HCT116 (cell line): ENCODE measurements at regions not wholly inside any gene's neighbourhood (a gene's known extent, or its start where the extent isn't known, plus 50 kb on each side); places are given as distances from the start of the nearest gene placed in this dataset.

Source experiments
- ATAC-seq: fragments of 200-7000 bp; cut with Tn5 transposase; 2 replicates; pipeline ENCODE4 v1.9.1; 2020; ENCODE audit warnings: mild to moderate bottlenecking, moderate library complexity
- BruUV-seq: library from RNA; stranded (reverse); fragments of 400-500 nt; replicated peaks from 2 replicates; lab custom pipeline; 2021; lab: Mats Ljungman, UMichigan
- CTCF ChIA-PET: fragments of 300-600 bp; sonication (Branson Sonifier 250); formaldehyde crosslinking; loops from one replicate; lab custom pipeline; 2021; ENCODE audit warnings: antibody characterized with exemption; lab: Charles Lee
- POLR2A ChIA-PET: fragments of 300-600, 350-600 bp; sonication (Branson Sonifier 250); formaldehyde crosslinking; loops from one replicate; lab custom pipeline; 2021; ENCODE audit warnings: antibody characterized with exemption; lab: Charles Lee
- RAD21 ChIA-PET, 2 experiments: fragments of 300-600 bp; sonication (Branson Sonifier 250); formaldehyde crosslinking; loops; one replicate each; lab custom pipeline; 2023; ENCODE audit warnings: low total read pairs in 2 of 2; ENCODE audit not compliant: uncharacterized antibody in 2 of 2, unreplicated experiment in 2 of 2, low non-redundant PET in 1 of 2; lab: Charles Lee
- DNase-seq: peaks from one replicate; pipeline ENCODE4 v3.0.0-alpha.2; 2010; ENCODE audit warnings: low read depth, low spot score
- H2AFZ ChIP-seq: fragments of 200-600 bp; shearing (Covaris generic), sonication (generic); 2 replicates; pipeline ENCODE4 v1.6.1; 2017; ENCODE audit warnings: low read depth, mixed run types, mixed read lengths, antibody characterized with exemption, low read length; ENCODE audit not compliant: poor library complexity, severe bottlenecking
- H3K27ac ChIP-seq: 2 replicates; pipeline ENCODE4 v1.5.1; 2012; ENCODE audit warnings: low read depth, low read length
- H3K27me3 ChIP-seq: fragments of 200-600 bp; sonication (generic); 2 replicates; pipeline ENCODE4 v1.6.1; 2016; ENCODE audit warnings: mixed run types, low read length, mixed read lengths; ENCODE audit not compliant: insufficient read depth
- H3K36me3 ChIP-seq, 2 experiments: fragments of 200-500 bp in 1 of 2; fragments of 200-600 bp in 1 of 2; sonication (Bioruptor generic) in 1 of 2; sonication (generic) in 1 of 2; 2 replicates each; pipeline versions ENCODE4 v1.5.1 to v1.6.1; 2014 to 2016; ENCODE audit warnings: low read length in 2 of 2, inconsistent platforms in 1 of 2, mixed read lengths in 1 of 2, mixed run types in 1 of 2; ENCODE audit not compliant: insufficient read depth in 2 of 2, control insufficient read depth in 1 of 2
- H3K4me1 ChIP-seq, 2 experiments: fragments of 200-600 bp in 1 of 2; sonication (generic) in 1 of 2; 2 replicates each; pipeline versions ENCODE4 v1.5.1 to v1.6.1; 2012 to 2017; ENCODE audit warnings: low read length in 2 of 2, inconsistent platforms in 1 of 2, mild to moderate bottlenecking in 1 of 2, mixed read lengths in 1 of 2, mixed run types in 1 of 2, moderate library complexity in 1 of 2; ENCODE audit not compliant: insufficient read depth in 2 of 2, control insufficient read depth in 1 of 2
- H3K4me2 ChIP-seq: fragments of 200-600 bp; sonication (generic); 2 replicates; pipeline ENCODE4 v1.6.1; 2017; ENCODE audit warnings: mixed run types, low read length, mixed read lengths
- H3K4me3 ChIP-seq, 2 experiments: fragments of 200-600 bp in 1 of 2; sonication (generic) in 1 of 2; replicated peaks in 1 of 2; 2 replicates each; pipeline ENCODE4 v1.5.1; 2011 to 2016; ENCODE audit warnings: low read length in 2 of 2, control low read depth in 1 of 2, low read depth in 1 of 2, mild to moderate bottlenecking in 1 of 2, mixed read lengths in 1 of 2, mixed run types in 1 of 2
- H3K79me2 ChIP-seq: fragments of 200-600 bp; sonication (generic); 2 replicates; pipeline ENCODE4 v1.6.1; 2017; ENCODE audit warnings: mild to moderate bottlenecking, mixed run types, low read length, moderate library complexity, mixed read lengths; ENCODE audit not compliant: insufficient read depth
- H3K9ac ChIP-seq: fragments of 200-600 bp; sonication (generic); 2 replicates; pipeline ENCODE4 v1.6.1; 2016; ENCODE audit warnings: low read length, mixed read lengths
- H3K9me2 ChIP-seq: fragments of 200-600 bp; sonication (generic), shearing (Covaris generic); 2 replicates; pipeline ENCODE4 v1.6.1; 2017; ENCODE audit warnings: mixed run types, mild to moderate bottlenecking, moderate library complexity; ENCODE audit not compliant: insufficient read depth
- H3K9me3 ChIP-seq, 2 experiments: fragments of 200-500 bp in 1 of 2; fragments of 200-600 bp in 1 of 2; sonication (Bioruptor generic) in 1 of 2; sonication (generic) in 1 of 2; 2 replicates each; pipeline ENCODE4 v1.6.1; 2014 to 2017; ENCODE audit warnings: low read length in 2 of 2, mixed read lengths in 2 of 2, inconsistent platforms in 1 of 2, low read depth in 1 of 2, mild to moderate bottlenecking in 1 of 2, mixed run types in 1 of 2, moderate library complexity in 1 of 2; ENCODE audit not compliant: control insufficient read depth in 1 of 2, insufficient read depth in 1 of 2
- H4K20me1 ChIP-seq: fragments of 200-600 bp; sonication (generic), shearing (Covaris generic); 2 replicates; pipeline ENCODE4 v1.6.1; 2017; ENCODE audit warnings: mixed run types, mild to moderate bottlenecking, moderate library complexity; ENCODE audit not compliant: insufficient read depth
- CBX3 ChIP-seq: IDR thresholded peaks from 2 replicates; pipeline ENCODE4 v1.6.1; 2012; ENCODE audit warnings: low read depth
- EGR1 ChIP-seq: IDR thresholded peaks from 2 replicates; pipeline ENCODE4 v1.6.1; 2012; ENCODE audit warnings: low read depth
- ELF1 ChIP-seq: IDR thresholded peaks from 2 replicates; pipeline ENCODE4 v1.6.1; 2012; ENCODE audit warnings: low read depth, borderline replicate concordance
- POLR2AphosphoS5 ChIP-seq: IDR thresholded peaks from 2 replicates; pipeline ENCODE4 v1.6.1; 2011; ENCODE audit warnings: mild to moderate bottlenecking, low read depth, low read length, moderate library complexity
- SIN3A ChIP-seq: IDR thresholded peaks from 2 replicates; pipeline ENCODE4 v1.6.1; 2012; ENCODE audit warnings: low read depth
- ZNF274 ChIP-seq: fragments of 200-500 bp; sonication (Bioruptor generic); IDR thresholded peaks from 2 replicates; pipeline ENCODE4 v1.6.1; 2014; ENCODE audit warnings: mild to moderate bottlenecking, low read depth, low read length, inconsistent platforms
- intact Hi-C: fragments of 100-400 bp; cut with micrococcal nuclease; formaldehyde crosslinking; loops from 2 replicates; pipeline ENCODE4 v1.10.0; 2022
- TF ChIP-seq, protein P1 (sequence below): IDR thresholded peaks from 2 replicates; pipeline ENCODE4 v1.6.1; 2012; ENCODE audit warnings: low read depth

DNA sequence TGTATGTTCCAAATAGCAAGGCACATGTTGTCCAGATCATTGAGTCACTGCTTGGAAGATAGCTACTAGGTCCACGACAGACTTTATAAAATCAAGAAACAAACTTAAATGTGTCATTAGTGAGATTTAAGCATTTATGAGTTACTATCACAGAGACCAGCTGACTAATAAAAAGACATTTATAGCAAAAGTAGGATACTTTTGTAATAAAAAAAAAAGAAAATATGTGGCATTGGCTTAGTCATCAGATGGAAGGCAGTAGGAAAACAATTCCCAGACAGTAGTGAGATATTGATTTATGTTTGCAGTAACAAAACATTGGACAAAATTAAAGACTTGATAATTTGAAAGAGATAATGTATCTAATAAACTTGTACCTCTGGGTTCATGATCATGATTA, 881.0 kb upstream of the LRRN3 start (continued):
- TF ChIP-seq, protein P1, sequence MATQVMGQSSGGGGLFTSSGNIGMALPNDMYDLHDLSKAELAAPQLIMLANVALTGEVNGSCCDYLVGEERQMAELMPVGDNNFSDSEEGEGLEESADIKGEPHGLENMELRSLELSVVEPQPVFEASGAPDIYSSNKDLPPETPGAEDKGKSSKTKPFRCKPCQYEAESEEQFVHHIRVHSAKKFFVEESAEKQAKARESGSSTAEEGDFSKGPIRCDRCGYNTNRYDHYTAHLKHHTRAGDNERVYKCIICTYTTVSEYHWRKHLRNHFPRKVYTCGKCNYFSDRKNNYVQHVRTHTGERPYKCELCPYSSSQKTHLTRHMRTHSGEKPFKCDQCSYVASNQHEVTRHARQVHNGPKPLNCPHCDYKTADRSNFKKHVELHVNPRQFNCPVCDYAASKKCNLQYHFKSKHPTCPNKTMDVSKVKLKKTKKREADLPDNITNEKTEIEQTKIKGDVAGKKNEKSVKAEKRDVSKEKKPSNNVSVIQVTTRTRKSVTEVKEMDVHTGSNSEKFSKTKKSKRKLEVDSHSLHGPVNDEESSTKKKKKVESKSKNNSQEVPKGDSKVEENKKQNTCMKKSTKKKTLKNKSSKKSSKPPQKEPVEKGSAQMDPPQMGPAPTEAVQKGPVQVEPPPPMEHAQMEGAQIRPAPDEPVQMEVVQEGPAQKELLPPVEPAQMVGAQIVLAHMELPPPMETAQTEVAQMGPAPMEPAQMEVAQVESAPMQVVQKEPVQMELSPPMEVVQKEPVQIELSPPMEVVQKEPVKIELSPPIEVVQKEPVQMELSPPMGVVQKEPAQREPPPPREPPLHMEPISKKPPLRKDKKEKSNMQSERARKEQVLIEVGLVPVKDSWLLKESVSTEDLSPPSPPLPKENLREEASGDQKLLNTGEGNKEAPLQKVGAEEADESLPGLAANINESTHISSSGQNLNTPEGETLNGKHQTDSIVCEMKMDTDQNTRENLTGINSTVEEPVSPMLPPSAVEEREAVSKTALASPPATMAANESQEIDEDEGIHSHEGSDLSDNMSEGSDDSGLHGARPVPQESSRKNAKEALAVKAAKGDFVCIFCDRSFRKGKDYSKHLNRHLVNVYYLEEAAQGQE, result no peak
- no peak for TF ChIP-seq SIN3A
- TF ChIP-seq CBX3, result no peak
- TF ChIP-seq EGR1, result no peak
- TF ChIP-seq POLR2AphosphoS5, result no peak

DNA sequence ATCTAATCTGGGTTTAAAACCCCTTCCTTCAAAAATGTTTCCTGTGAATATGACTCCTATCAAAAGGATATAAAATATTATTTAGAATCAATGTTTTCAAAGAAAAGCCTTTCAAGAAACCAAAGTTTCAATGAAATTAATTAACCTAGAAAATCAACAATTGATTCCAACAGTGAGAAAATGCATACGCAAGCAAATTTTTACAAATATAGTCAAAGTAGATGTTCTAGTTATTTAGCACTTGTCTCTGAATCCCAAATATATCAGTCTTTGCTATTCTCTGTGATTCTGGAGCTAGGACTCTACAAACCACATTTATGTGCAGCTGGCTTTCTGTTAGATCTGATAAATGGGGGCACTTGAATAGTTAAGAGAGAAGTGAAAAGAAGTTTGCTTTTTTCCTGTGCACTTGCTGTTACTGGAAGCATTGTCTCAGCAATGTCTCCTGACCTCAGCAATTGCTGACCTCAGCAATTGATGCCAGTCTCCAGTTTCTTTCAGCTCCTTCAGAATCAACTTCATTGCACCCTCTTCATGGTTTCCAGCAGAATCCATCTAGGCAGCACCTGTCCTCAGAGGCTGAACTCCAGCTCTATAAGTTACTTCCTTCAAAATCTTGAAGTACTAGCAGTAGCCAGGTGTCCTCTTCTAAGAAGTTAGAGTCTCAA, 879.9 kb upstream of the LRRN3 start:
- Histone ChIP-seq H3K9ac (no peak overlapping the region), H3K27ac (no peak overlapping the region), H3K4me2 (no peak overlapping the region), H3K79me2 (no peaks in the 10 kb centered on the region), H3K4me3 (no peak overlapping the region), H4K20me1 (no peaks in the 10 kb centered on the region), H3K27me3 (no peaks in the 10 kb centered on the region), H3K9me3 (no peaks in the 10 kb centered on the region), H2AFZ (no peak overlapping the region), H3K9me2 (no peaks in the 10 kb centered on the region), H3K4me1 (no peaks in the 10 kb centered on the region), H3K36me3 (no peaks in the 10 kb centered on the region)
- ChIA-PET RAD21 (no interaction called here), CTCF (no interaction called here), POLR2A (no interaction called here)
- DNase-seq (no peak), ATAC-seq (no peak)
- BruUV-seq, result no TSS peak
- intact Hi-C loops, result no loop called here
- TF ChIP-seq ELF1 (no peak), ZNF274 (no peak), EGR1 (no peak)
- TF ChIP-seq, protein P1, result no peak
